IMR-90 (cell line): ENCODE measurements at regions not wholly inside any gene's neighbourhood (a gene's known extent, or its start where the extent isn't known, plus 50 kb on each side); places are given as distances from the start of the nearest gene placed in this dataset.

Source experiments
- ATAC-seq: fragments of 200-7000 bp; cut with Tn5 transposase; 2 replicates; pipeline ENCODE4 v1.9.1; 2020; ENCODE audit warnings: low read depth, mild to moderate bottlenecking, moderate library complexity
- BruUV-seq: library from RNA; stranded (reverse); fragments of 400-500 nt; replicated peaks from 2 replicates; lab custom pipeline; 2021; lab: Mats Ljungman, UMichigan
- CTCF ChIA-PET: fragments of 300-600 bp; formaldehyde crosslinking; extraction: SDS; loops from one replicate; lab custom pipeline; 2021; ENCODE audit warnings: antibody characterized with exemption; lab: Yijun Ruan, JAX
- POLR2A ChIA-PET: fragments of 300-600 bp; sonication (Branson Sonifier 250); formaldehyde crosslinking; loops from one replicate; lab custom pipeline; 2022; ENCODE audit warnings: antibody characterized with exemption; ENCODE audit not compliant: unreplicated experiment; lab: Charles Lee
- DNase-seq: peaks from one replicate; pipeline ENCODE4 v3.0.0; 2013
- H2AFZ ChIP-seq: replicated peaks from 2 replicates; pipeline ENCODE3; 2013; ENCODE audit warnings: low read length, mild to moderate bottlenecking; ENCODE audit not compliant: poor library complexity
- H2AK5ac ChIP-seq: 2 replicates; pipeline ENCODE4 v1.6.1; 2013; ENCODE audit warnings: low read depth, low read length, inconsistent platforms
- H2AK9ac ChIP-seq: replicated peaks from 2 replicates; pipeline ENCODE3; 2013; ENCODE audit warnings: mild to moderate bottlenecking, low read depth, low read length, moderate library complexity; ENCODE audit not compliant: poor library complexity
- H2BK120ac ChIP-seq: 2 replicates; pipeline ENCODE4 v1.6.1; 2013; ENCODE audit warnings: low read depth, low read length, inconsistent platforms
- H2BK15ac ChIP-seq: 3 replicates; pipeline ENCODE4 v1.6.1; 2013; ENCODE audit warnings: low read depth, low read length, inconsistent platforms
- H2BK20ac ChIP-seq: 2 replicates; pipeline ENCODE4 v1.6.1; 2013; ENCODE audit warnings: low read depth, mild to moderate bottlenecking, inconsistent platforms, low read length, moderate library complexity
- H2BK5ac ChIP-seq: 2 replicates; pipeline ENCODE4 v1.6.1; 2013; ENCODE audit warnings: mild to moderate bottlenecking, low read depth, low read length, inconsistent platforms; ENCODE audit not compliant: poor library complexity, severe bottlenecking
- H3K14ac ChIP-seq: replicated peaks from 2 replicates; pipeline ENCODE4 v1.6.1; 2013; ENCODE audit warnings: low read depth, low read length, inconsistent platforms
- H3K18ac ChIP-seq: 2 replicates; pipeline ENCODE4 v1.6.1; 2013; ENCODE audit warnings: low read depth, low read length, control low read depth
- H3K23ac ChIP-seq: 2 replicates; pipeline ENCODE4 v1.6.1; 2013; ENCODE audit warnings: low read depth, low read length, inconsistent platforms
- H3K27ac ChIP-seq: 2 replicates; pipeline ENCODE4 v1.5.1; 2013; ENCODE audit warnings: mild to moderate bottlenecking, control low read depth, low read length; ENCODE audit not compliant: insufficient read depth
- H3K27me3 ChIP-seq: 2 replicates; pipeline ENCODE4 v1.6.1; 2013; ENCODE audit warnings: low read length; ENCODE audit not compliant: control insufficient read depth, insufficient read depth
- H3K36me3 ChIP-seq: 2 replicates; pipeline ENCODE4 v1.6.1; 2013; ENCODE audit warnings: low read length, mixed read lengths; ENCODE audit not compliant: control insufficient read depth, insufficient read depth
- H3K4ac ChIP-seq: 2 replicates; pipeline ENCODE4 v1.6.1; 2013; ENCODE audit warnings: low read depth, low read length, inconsistent platforms
- H3K4me1 ChIP-seq: 2 replicates; pipeline ENCODE4 v1.6.1; 2013; ENCODE audit warnings: low read length, mixed read lengths; ENCODE audit not compliant: control insufficient read depth, insufficient read depth
- H3K4me2 ChIP-seq: 2 replicates; pipeline ENCODE4 v1.6.1; 2013; ENCODE audit warnings: low read depth, mild to moderate bottlenecking, control low read depth, low read length, moderate library complexity
- H3K4me3 ChIP-seq: 2 replicates; pipeline ENCODE4 v1.5.1; 2013; ENCODE audit warnings: low read depth, mild to moderate bottlenecking, control low read depth, low read length, moderate library complexity; ENCODE audit not compliant: insufficient read depth
- H3K56ac ChIP-seq: 2 replicates; pipeline ENCODE4 v1.6.1; 2013; ENCODE audit warnings: low read length, inconsistent platforms; ENCODE audit not compliant: insufficient read depth; ENCODE audit errors: extremely low read depth
- H3K79me1 ChIP-seq, 2 experiments: 2 replicates each; pipeline ENCODE4 v1.6.1; 2013; ENCODE audit warnings: low read length in 2 of 2, inconsistent platforms in 1 of 2, low read depth in 1 of 2
- H3K9ac ChIP-seq: 2 replicates; pipeline ENCODE4 v1.6.1; 2013; ENCODE audit warnings: low read depth, low read length, control low read depth
- H3K9me1 ChIP-seq: 2 replicates; pipeline ENCODE4 v1.6.1; 2013; ENCODE audit warnings: low read length, inconsistent platforms; ENCODE audit not compliant: insufficient read depth
- H3K9me3 ChIP-seq: 2 replicates; pipeline ENCODE4 v1.6.1; 2013; ENCODE audit warnings: low read length; ENCODE audit not compliant: control insufficient read depth, insufficient read depth
- H4K20me1 ChIP-seq: 2 replicates; pipeline ENCODE4 v1.6.1; 2013; ENCODE audit warnings: low read length, inconsistent platforms; ENCODE audit not compliant: insufficient read depth
- H4K5ac ChIP-seq: 2 replicates; pipeline ENCODE4 v1.6.1; 2013; ENCODE audit warnings: mild to moderate bottlenecking, low read depth, low read length, control low read depth
- H4K8ac ChIP-seq, 2 experiments: 2 replicates each; pipeline ENCODE4 v1.6.1; 2013; ENCODE audit warnings: low read depth in 2 of 2, low read length in 2 of 2, control low read depth in 1 of 2, inconsistent platforms in 1 of 2
- H4K91ac ChIP-seq: 2 replicates; pipeline ENCODE4 v1.6.1; 2013; ENCODE audit warnings: low read depth, low read length, inconsistent platforms; ENCODE audit not compliant: insufficient read depth
- CEBPB ChIP-seq: IDR thresholded peaks from 2 replicates; pipeline ENCODE4 v1.6.1; 2012; ENCODE audit warnings: low read depth, low read length, improper control_type of control experiment
- CTCF ChIP-seq: conservative IDR thresholded peaks from 2 replicates; pipeline ENCODE4 v1.5.1; 2012; ENCODE audit warnings: mild to moderate bottlenecking, low read depth, low read length, improper control_type of control experiment
- FOS ChIP-seq: fragments of 150-350 bp; IDR thresholded peaks from 2 replicates; pipeline ENCODE4 v1.6.1; 2016; ENCODE audit warnings: low read depth, low read length
- MAFK ChIP-seq: IDR thresholded peaks from 2 replicates; pipeline ENCODE4 v1.6.1; 2012; ENCODE audit warnings: low read depth, low read length, improper control_type of control experiment
- MXI1 ChIP-seq: IDR thresholded peaks from 2 replicates; pipeline ENCODE4 v1.6.1; 2012; ENCODE audit warnings: low read depth, mild to moderate bottlenecking, low read length, moderate library complexity, borderline replicate concordance
- NFE2L2 ChIP-seq: fragments of 150-350 bp; IDR thresholded peaks from 2 replicates; pipeline ENCODE4 v1.6.1; 2016; ENCODE audit warnings: low read depth, mild to moderate bottlenecking, low read length
- POLR2A ChIP-seq: IDR thresholded peaks from 2 replicates; pipeline ENCODE4 v1.6.1; 2012; ENCODE audit warnings: mild to moderate bottlenecking, low read depth, low read length
- RFX5 ChIP-seq: IDR thresholded peaks from 2 replicates; pipeline ENCODE4 v1.8.0; 2012; ENCODE audit warnings: low read depth, mild to moderate bottlenecking, low read length, moderate library complexity
- USF2 ChIP-seq: fragments of 150-350 bp; IDR thresholded peaks from 2 replicates; pipeline ENCODE4 v1.6.1; 2017; ENCODE audit warnings: mild to moderate bottlenecking, antibody characterized with exemption, low read length, low read depth
- WGBS, 2 experiments: methylation state at CpG; one replicate each; pipeline versions ENCODE4 v1.1.5 to v1.1.7; 2013; ENCODE audit warnings: missing lambda C conversion rate in 2 of 2; ENCODE audit not compliant: insufficient read length in 1 of 2; ENCODE audit errors: extremely low coverage in 2 of 2; 5-methylcytosine and 5-hydroxymethylcytosine counted together
- dilution Hi-C: fragments of 300-500 bp; cut with HindIII; formaldehyde crosslinking; loops from one replicate; pipeline ENCODE4 v1.14.3; 2018; ENCODE audit warnings: low sequenced_read_pairs; ENCODE audit not compliant: unreplicated experiment
- in situ Hi-C: fragments of 300-500 bp; cut with MboI; formaldehyde crosslinking; loops from 3 replicates; pipeline ENCODE4 v1.14.3; 2019; ENCODE audit warnings: low sequenced_read_pairs, inconsistent platforms, mixed read lengths
- intact Hi-C: fragments of 100-400 bp; cut with micrococcal nuclease; formaldehyde crosslinking; loops from 2 replicates; pipeline ENCODE4 v1.10.0; 2022

- Histone ChIP-seq H2AK9ac (no peak overlapping the region), H2AFZ (no peak overlapping the region), H3K9me1 (no peaks in the 10 kb centered on the region), H3K9me3 (peaks cover 2% of the 10 kb centered on the region; the same call in 1 of the 2 replicates), H2BK15ac (no peak overlapping the region), H3K9ac (no peak overlapping the region), H4K5ac (no peak overlapping the region), H3K23ac (no peak overlapping the region), H3K27me3 (no peaks in the 10 kb centered on the region), H3K27ac (no peak overlapping the region), H4K20me1 (no peaks in the 10 kb centered on the region), H3K14ac (no peak overlapping the region), H3K4me3 (no peak overlapping the region), H3K4ac (no peak overlapping the region), H3K18ac (no peak overlapping the region), H2BK5ac (no peak overlapping the region), H3K56ac (no peak overlapping the region), H3K4me2 (no peak overlapping the region), H2BK20ac (no peak overlapping the region), H2AK5ac (no peak overlapping the region), H4K91ac (no peak overlapping the region), H2BK120ac (no peak overlapping the region), H3K36me3 (no peaks in the 10 kb centered on the region), H3K4me1 (no peaks in the 10 kb centered on the region), H4K8ac (no peak overlapping the region), H3K79me1 (no peaks in the 10 kb centered on the region)
- ChIA-PET CTCF (no interaction called here), POLR2A (no interaction called here)
- intact Hi-C loops (no loop called here), dilution Hi-C loops (no loop called here), in situ Hi-C loops (no loop called here)
- TF ChIP-seq MAFK (no peak), FOS (no peak), USF2 (no peak), RFX5 (no peak), POLR2A (no peak), CEBPB (no peak), MXI1 (no peak), NFE2L2 (no peak), CTCF (no peak)
- DNase-seq (no peak), ATAC-seq (no peak)
- no CpG with 5 or more reads among the region's 1 CpG for WGBS, 2 experiments
- no TSS peak for BruUV-seq
Measured at GRCh38 chr18:2075499-2075898, 495.8 kb downstream of the METTL4 start.
